Left lobe of liver (tissue), 2 donors: ENCODE measurements at regions not wholly inside any gene's neighbourhood (a gene's known extent, or its start where the extent isn't known, plus 50 kb on each side); places are given as distances from the start of the nearest gene placed in this dataset.
A peak's percentile ranks its signal among the peaks of the same experiment; 100 is the strongest.

Experiments used
- ATAC-seq: fragments of 200-7000 bp; cut with Tn5 transposase; one replicate; pipeline ENCODE4 v1.9.1; 2020; ENCODE audit warnings: mild to moderate bottlenecking, moderate library complexity
- DNase-seq: peaks from one replicate; pipeline ENCODE4 v3.0.0-alpha.2; 2020; ENCODE audit warnings: low spot score
- donor health status: DM: no; HTN: no; CAD: no; lungs with moderate emphysema.
- donor health status: DM: no; HTN: yes; CAD: no.

DNA sequence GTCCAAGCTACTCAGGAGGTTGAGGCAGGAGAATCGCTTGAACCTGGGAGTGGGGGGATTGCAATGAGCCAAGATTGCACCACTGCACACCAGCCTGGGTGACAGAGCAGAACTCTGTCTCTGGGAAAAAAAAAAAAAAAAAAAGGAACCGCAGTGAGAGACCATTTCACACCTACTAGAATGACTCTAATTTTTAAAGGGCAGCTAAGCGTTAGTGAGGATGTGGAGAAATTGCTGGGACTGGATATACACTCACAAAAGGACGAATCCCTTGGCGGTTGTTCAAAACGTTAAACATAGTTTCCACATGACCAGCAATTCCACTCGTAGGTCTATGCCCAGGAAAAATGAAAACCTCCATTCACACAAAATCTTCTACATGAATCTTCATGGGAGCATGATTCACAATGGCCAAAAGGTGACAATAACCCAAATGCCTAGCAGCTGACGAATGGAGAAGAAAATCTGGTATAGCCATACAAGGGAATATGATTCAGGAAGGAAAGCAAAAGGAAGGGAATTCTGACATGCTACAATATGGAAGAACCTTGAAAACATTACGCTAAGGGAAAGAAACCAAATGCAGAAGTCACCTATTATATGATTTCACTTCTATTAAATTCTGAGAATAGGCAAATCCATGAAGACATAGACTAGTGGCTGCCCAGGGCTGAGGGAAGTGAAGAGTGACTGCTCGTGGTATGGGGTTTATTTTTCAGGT is 127.0 kb downstream of the CHSY1 start:
- DNase-seq (no peak), ATAC-seq (no peak)

DNA sequence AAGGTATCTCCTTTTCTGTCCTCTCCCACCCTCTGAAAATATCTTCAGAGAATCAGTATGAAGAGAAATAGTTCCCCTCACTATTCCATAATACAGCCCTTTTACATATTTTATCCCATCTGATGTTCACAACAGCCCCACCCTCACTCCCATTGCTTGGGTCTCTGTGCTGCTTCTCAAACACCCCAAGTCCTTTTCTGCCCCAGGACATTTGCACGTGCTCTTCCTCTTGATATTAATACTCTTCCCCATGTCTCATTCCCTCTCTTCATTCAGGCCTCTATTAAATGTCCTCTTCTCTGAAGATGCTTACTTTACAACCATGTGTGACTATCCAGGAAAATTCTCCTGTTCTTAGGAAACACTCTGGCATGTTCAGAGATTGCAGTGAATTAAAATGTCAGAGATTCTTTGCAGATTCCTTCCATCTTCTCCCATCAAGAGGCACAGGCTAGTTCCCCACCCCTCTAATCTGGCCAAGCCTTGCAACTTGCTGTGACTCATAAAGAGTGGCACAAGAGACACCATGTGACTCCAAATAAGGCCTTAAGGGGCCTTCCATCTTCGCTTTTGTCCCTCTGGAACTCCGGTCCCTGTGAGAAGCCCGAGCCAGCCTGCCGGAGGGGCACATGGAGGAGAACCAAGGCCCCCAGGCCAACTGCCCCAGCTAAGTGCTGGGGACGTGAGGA is 128.5 kb downstream of the CHSY1 start:
- no peak for DNase-seq

DNA sequence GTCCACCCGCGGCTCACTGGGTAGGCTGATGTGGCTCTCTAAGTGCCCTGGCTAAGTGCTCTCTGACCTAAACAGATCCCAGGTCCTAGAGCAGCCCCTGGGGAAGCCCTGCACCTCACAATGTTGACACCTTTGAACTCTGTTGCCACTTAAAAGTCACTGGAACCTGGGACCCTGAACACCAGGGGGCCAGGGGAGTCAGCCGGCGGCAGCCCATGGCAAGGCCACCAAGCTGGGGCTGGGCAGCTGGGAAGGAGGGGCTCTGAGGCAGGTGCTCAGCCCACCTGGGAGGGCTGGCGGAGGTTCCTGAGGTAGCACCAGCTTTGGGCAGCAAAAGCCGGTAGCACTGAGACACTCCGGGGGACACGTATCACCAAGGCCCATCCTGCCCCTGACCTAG is 129.0 kb downstream of the CHSY1 start:
- ATAC-seq = no peak
- DNase-seq = no peak

More for the DNA sequence above, 128.5 kb downstream of the CHSY1 start:
- ATAC-seq = no peak

DNA sequence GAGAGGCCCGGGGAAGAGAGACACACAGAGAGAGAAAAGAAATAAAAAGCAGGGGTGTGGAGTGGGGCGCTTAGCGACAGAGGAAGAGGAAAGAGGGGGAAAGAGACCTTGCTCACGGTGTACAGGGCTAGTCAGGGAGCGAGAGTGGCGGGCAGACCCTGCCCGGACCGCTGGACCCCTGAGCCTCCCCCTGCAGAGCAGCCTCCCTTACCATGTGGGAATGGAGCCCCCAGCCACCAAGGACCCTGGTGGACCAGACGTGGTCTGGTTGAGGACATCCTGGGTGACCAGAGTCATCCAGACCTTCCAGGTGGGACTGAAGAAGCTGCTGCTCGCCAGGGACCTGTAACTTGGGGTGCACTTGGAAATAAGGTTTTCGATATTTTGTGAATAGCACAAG is 129.6 kb downstream of the CHSY1 start:
- ATAC-seq (no peak), DNase-seq (no peak)

DNA sequence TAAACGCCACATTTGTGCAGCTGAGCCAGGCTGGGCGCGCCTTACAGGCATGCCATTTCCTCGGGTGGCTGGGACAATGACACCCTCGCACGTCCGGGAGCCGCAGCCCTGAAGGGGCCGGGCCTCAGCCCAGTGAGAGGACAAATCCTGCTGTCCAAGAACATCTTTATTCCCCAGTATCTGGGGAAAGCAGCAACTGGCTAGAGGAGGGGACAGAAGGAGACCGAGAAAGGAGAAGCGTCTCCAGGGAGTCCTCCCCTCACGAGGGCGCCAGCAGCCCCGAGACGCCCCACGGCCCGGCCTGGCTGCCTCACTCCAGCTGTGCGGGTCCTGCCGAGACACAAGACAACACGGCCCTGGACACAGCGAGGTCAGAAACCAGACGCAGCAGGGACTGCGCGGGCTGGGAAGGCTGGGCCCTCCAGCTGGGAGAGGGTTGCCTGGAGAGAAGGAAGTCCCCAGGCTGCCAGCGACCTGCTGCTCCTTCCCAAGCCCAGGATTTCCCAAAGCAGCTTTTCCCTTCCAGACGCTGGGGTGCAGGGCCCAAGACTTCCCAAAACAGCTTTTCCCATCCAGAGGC is 130.2 kb downstream of the CHSY1 start:
- peak; percentile 59 for DNase-seq
- ATAC-seq = peak; percentile 81

DNA sequence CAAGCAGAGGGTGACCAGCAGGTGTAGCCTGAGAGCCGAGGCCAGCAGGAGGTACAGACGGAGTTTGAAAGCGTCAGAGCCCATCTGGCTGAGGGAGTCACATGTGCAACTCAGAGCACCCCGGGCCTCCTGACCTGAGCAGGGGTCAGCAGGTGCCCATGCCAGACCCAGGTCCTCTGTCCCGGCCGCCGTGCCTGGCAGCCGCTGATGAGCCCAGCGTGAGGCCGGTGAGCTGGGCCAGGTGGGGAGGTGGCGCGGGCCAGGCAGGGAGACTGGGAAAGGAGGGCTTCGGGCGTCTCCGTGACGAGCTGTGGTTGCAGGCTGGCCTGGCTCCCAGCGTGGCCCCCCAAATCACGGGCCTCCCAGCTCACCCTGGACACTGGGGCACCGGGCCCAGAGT is 130.9 kb downstream of the CHSY1 start:
- ATAC-seq (no peak), DNase-seq (no peak)

DNA sequence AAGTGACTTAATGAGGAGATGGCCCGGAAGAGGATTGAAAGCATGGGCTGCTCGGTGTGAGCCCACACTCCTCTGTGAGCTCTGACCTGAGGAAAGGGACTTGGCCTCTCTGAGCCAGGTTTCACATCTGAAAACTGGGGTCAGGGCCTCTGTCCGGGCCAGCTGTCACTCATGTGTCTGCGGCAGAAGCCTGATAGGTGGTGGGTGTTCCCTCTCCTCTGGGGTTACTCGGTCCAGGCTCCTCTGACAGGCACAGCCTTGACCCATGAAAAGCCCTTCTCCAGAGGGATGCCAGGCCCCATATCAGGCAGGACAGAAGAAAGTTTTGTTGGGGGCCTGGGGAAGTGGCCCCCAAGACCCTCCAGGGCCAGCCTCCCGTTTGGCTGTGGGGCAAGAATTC is 131.4 kb downstream of the CHSY1 start:
- DNase-seq = no peak
- ATAC-seq = no peak
